Liver (tissue), 8 donors: ENCODE measurements at regions not wholly inside any gene's neighbourhood (a gene's known extent, or its start where the extent isn't known, plus 50 kb on each side); places are given as distances from the start of the nearest gene placed in this dataset.
"Not testable (repeated sequence)": the region's sequence is repeated elsewhere in the genome, so short reads cannot be mapped to it uniquely, and the experiment has no call there.

Experiments
- DNase-seq: peaks from one replicate; pipeline ENCODE4 v3.0.0-alpha.2; 2017; ENCODE audit warnings: low spot score
- H3K27ac ChIP-seq, 2 donors: one replicate each; pipeline ENCODE4 v1.7.0; 2013; ENCODE audit warnings: inconsistent platforms in 2 of 2, low read length in 2 of 2, control low read depth in 1 of 2, low read depth in 1 of 2, mild to moderate bottlenecking in 1 of 2
- H3K27me3 ChIP-seq, 4 donors: one replicate each; pipeline versions ENCODE4 v1.6.1 to v1.7.0; 2013; ENCODE audit warnings: low read length in 3 of 4, inconsistent platforms in 1 of 4, mild to moderate bottlenecking in 1 of 4, moderate library complexity in 1 of 4; ENCODE audit not compliant: control insufficient read depth in 4 of 4, insufficient read depth in 4 of 4
- H3K36me3 ChIP-seq, 4 donors: one replicate each; pipeline versions ENCODE4 v1.6.1 to v1.7.0; 2013; ENCODE audit warnings: low read length in 3 of 4, mild to moderate bottlenecking in 3 of 4, low read depth in 1 of 4, moderate library complexity in 1 of 4; ENCODE audit not compliant: control insufficient read depth in 4 of 4, insufficient read depth in 3 of 4
- H3K4me1 ChIP-seq, 4 donors: one replicate each; pipeline versions ENCODE4 v1.6.1 to v1.7.0; 2013; ENCODE audit warnings: low read length in 3 of 4, mild to moderate bottlenecking in 3 of 4, moderate library complexity in 1 of 4; ENCODE audit not compliant: control insufficient read depth in 4 of 4, insufficient read depth in 4 of 4
- H3K4me3 ChIP-seq, 3 donors: one replicate each; pipeline versions ENCODE4 v1.6.1 to v1.7.0; 2013; ENCODE audit warnings: low read length in 3 of 3, control low read depth in 1 of 3, low read depth in 1 of 3, mild to moderate bottlenecking in 1 of 3
- H3K9ac ChIP-seq, 2 donors: one replicate each; pipeline ENCODE4 v1.7.0; 2013; ENCODE audit warnings: low read length in 2 of 2, mild to moderate bottlenecking in 2 of 2, moderate library complexity in 2 of 2, control low read depth in 1 of 2, low read depth in 1 of 2
- H3K9me3 ChIP-seq, 4 donors: one replicate each; pipeline versions ENCODE4 v1.6.1 to v1.7.0; 2013; ENCODE audit warnings: low read length in 3 of 4; ENCODE audit not compliant: control insufficient read depth in 4 of 4
- ATF3 ChIP-seq: IDR thresholded peaks from 2 replicates; pipeline ENCODE4 v1.6.1; 2016; ENCODE audit warnings: antibody characterized with exemption
- CTCF ChIP-seq: fragments of 150-350 bp; IDR thresholded peaks from 2 replicates; pipeline ENCODE4 v1.5.1; 2017; ENCODE audit warnings: improper control_type of control experiment, low read depth, low read length; ENCODE audit not compliant: missing input control
- EGR1 ChIP-seq, 2 donors: IDR thresholded peaks; 2 replicates each; pipeline ENCODE4 v1.6.1; 2016 to 2018; ENCODE audit warnings: antibody characterized with exemption in 2 of 2, low read depth in 2 of 2
- FOXA1 ChIP-seq: IDR thresholded peaks from 2 replicates; pipeline ENCODE4 v1.6.1; 2016; ENCODE audit warnings: antibody characterized with exemption
- FOXA2 ChIP-seq: IDR thresholded peaks from 2 replicates; pipeline ENCODE4 v1.6.1; 2016; ENCODE audit warnings: antibody characterized with exemption
- GABPA ChIP-seq, 2 donors: IDR thresholded peaks in 1 of 2; conservative IDR thresholded peaks in 1 of 2; 2 replicates each; pipeline ENCODE4 v1.6.1; 2016; ENCODE audit warnings: antibody characterized with exemption in 2 of 2, mild to moderate bottlenecking in 1 of 2, moderate library complexity in 1 of 2
- HNF4A ChIP-seq, 2 donors: conservative IDR thresholded peaks; 2 replicates each; pipeline ENCODE4 v1.6.1; 2016; ENCODE audit warnings: antibody characterized with exemption in 2 of 2, mild to moderate bottlenecking in 2 of 2
- HNF4G ChIP-seq: IDR thresholded peaks from 2 replicates; pipeline ENCODE4 v1.6.1; 2016; ENCODE audit warnings: antibody characterized with exemption
- JUND ChIP-seq, 2 donors: IDR thresholded peaks; 2 replicates each; pipeline ENCODE4 v1.6.1; 2016; ENCODE audit warnings: antibody characterized with exemption in 2 of 2
- MAX ChIP-seq: IDR thresholded peaks from 2 replicates; pipeline ENCODE4 v1.6.1; 2016; ENCODE audit warnings: antibody characterized with exemption
- NR2F2 ChIP-seq: IDR thresholded peaks from 2 replicates; pipeline ENCODE4 v1.6.1; 2016; ENCODE audit warnings: antibody characterized with exemption
- RAD21 ChIP-seq, 2 donors: IDR thresholded peaks; 2 replicates each; pipeline ENCODE4 v1.6.1; 2016; ENCODE audit warnings: antibody characterized with exemption in 2 of 2, mild to moderate bottlenecking in 2 of 2
- REST ChIP-seq: IDR thresholded peaks from 2 replicates; pipeline ENCODE4 v1.6.1; 2016; ENCODE audit warnings: antibody characterized with exemption, mild to moderate bottlenecking
- RXRA ChIP-seq, 2 donors: IDR thresholded peaks; 2 replicates each; pipeline ENCODE4 v1.6.1; 2017 to 2018; ENCODE audit warnings: antibody characterized with exemption in 2 of 2, mild to moderate bottlenecking in 1 of 2
- TAF1 ChIP-seq: conservative IDR thresholded peaks from 2 replicates; pipeline ENCODE4 v1.6.1; 2016; ENCODE audit warnings: antibody characterized with exemption, mild to moderate bottlenecking
- YY1 ChIP-seq: IDR thresholded peaks from 2 replicates; pipeline ENCODE4 v1.6.1; 2016; ENCODE audit warnings: antibody characterized with exemption, mild to moderate bottlenecking
- ZBTB33 ChIP-seq: IDR thresholded peaks from 2 replicates; pipeline ENCODE4 v1.6.1; 2016; ENCODE audit warnings: antibody characterized with exemption
- WGBS: extraction: QIAGEN DNeasy Blood & Tissue Kit; methylation state at CpG from one replicate; pipeline ENCODE4 v1.1.7; 2013; 5-methylcytosine and 5-hydroxymethylcytosine counted together
- donor health status: healthy.
- donor health status: healthy.
- donor health status: healthy.
- donor health status: healthy.
- donor health status: healthy.

- no peak for DNase-seq
- H3K27ac ChIP-seq: no peak overlapping the region
- H3K9ac ChIP-seq: no peak overlapping the region
- H3K36me3 ChIP-seq: no peaks in the 10 kb centered on the region
- no peaks in the 10 kb centered on the region for H3K9me3 ChIP-seq
- no peaks in the 10 kb centered on the region for H3K4me1 ChIP-seq
- H3K4me3 ChIP-seq: no peak overlapping the region
- H3K27me3 ChIP-seq: peaks cover 0 to 4% (median 0%) of the 10 kb centered on the region in 4 donors
- TF ChIP-seq NR2F2 (no peak), REST (no peak), GABPA (IDR thresholded peaks at IDR 0.05 in 1 of 2, conservative IDR thresholded peaks at IDR 0.05 in 1 of 2) (no peak), JUND (IDR thresholded peaks at IDR 0.05) (no peak), FOXA2 (no peak), CTCF (no peak), HNF4A (conservative IDR thresholded peaks at IDR 0.05) (no peak), ATF3 (no peak), YY1 (no peak), ZBTB33 (no peak), TAF1 (no peak), HNF4G (no peak), RXRA (IDR thresholded peaks at IDR 0.05) (no peak), MAX (no peak), EGR1 (IDR thresholded peaks at IDR 0.05; ENCODE audit: low read depth in 2 of 2) (no peak), FOXA1 (no peak), RAD21 (IDR thresholded peaks at IDR 0.05) (no peak)
- 83% methylated on average over 5 of the region's 5 CpGs for WGBS
Measured at GRCh38 chr12:67048371-67048770, 220.8 kb upstream of the CAND1 start.

GRCh38 chr12:67049199-67049598, 220.0 kb upstream of the CAND1 start:
- not testable (repeated sequence) for H3K4me3 ChIP-seq, H3K36me3 ChIP-seq, DNase-seq, H3K9me3 ChIP-seq, H3K27ac ChIP-seq, H3K9ac ChIP-seq, H3K4me1 ChIP-seq, H3K27me3 ChIP-seq
- WGBS: 73% methylated on average over 4 of the region's 4 CpGs
